HG02571 (cell line): ENCODE measurements at regions not wholly inside any gene's neighbourhood (a gene's known extent, or its start where the extent isn't known, plus 50 kb on each side); places are given as distances from the start of the nearest gene placed in this dataset.

Source experiments
- ATAC-seq: cut with Tn5 transposase; IDR thresholded peaks from one replicate; pipeline ENCODE4 v1.9.1; 2021; ENCODE audit warnings: mild to moderate bottlenecking, moderate library complexity; ENCODE audit not compliant: unreplicated experiment

DNA sequence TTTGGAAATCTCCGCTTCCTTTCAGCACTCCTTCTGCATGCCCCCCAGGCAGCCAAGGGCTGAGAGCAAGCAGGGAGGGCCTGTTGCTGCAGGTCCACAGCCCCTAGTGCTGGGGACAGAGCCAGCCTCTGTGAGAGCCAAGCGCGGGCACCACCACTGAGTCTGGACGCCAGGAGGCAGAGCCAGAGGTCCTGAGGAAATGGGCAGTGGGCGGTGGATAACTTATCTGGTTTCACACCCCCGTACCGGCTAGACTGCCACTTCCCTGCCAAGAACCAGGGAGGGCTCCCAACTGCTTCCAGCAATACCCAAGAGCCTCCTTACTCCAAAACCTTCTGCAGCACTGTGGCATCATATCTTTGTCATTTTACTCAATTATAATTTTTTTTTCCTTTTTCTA lies 141.6 kb upstream of the IGF1R start:
- no peak for ATAC-seq

DNA sequence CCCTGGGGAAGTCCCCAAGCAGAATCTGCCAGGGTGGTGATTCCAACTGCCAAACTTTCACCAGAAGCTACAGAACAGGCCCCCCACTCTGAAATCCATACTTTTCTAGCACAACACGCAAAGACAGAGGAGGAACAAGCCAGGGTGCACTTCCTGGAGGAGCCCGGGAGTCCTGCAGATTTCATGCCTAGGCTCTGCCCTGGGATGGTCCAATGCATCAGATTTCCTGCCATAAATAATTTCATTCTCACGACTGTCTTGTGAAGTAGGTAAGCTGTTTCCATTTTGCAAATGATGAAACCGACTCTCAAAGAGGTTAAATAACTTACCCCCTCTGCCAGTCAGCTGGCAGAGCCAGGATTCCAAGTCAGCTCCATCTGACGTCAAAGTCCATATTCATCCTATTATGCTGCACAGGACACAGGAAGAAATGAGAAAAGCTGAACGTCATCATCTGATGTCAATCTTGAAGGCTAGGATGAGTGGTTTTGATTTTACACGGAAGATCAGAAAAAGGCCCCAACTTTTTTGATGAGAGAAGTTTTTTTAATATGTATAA lies 134.8 kb upstream of the IGF1R start:
- no peak for ATAC-seq

DNA sequence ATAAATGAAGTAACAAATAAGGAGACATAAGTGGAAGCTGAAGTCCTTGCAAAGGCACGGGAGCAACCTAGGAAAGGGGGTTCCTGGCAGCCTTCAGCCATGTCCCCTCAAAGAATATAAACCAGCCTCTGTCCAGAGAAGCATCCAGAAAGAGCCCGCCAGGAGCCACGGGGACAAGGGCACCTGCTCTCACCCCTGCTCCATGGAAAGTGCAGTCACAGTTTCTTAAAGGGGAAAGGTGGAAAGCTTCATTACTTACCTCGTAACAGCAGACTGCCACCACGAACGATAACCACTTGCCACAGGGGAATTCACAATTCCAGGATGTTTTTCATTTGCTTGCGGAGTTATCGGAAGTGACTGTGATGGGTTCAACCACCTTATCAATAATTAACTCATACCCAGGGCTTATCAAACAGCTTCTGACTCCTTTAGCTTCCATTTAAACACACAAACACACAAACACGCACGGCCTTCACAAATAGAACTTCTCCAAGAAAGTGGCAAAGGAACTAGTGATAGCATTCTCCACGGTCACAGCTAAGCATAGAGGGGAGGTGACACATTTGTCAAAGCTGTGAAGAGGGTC lies 134.2 kb upstream of the IGF1R start:
- no peak for ATAC-seq

DNA sequence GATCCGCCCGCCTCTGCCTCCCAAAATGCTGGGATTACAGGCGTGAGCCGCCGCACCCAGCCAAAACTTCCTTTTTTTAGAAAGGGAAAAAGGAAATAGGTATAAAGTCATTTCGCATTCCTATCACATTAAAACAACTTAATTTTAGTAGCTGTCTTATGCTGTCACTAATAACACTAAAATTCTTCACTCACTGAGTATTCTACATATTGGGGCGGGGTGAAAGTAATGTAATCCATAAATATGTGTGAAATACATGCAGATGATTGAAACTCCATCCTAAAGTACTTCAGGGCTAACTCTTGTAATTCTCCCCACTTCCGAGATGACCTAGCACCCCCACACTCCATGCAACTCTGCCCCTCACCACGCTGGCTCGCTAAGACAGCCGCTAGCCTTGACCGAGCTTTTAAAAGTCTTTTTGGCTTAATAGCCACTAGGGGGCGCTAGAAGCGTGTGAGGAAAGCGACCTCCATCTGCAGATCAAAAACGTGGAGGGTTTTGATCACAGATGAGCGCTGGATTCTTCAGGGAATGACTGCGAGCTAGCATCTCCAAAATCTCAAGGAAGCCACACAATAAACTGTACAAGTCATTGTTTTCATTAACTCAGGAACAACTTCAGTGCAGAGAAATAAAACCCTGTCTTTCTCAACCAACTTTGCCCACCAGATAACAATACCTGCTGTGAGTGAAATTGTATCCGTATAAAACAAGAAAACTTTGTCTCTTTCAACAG lies 129.3 kb upstream of the IGF1R start:
- ATAC-seq, result no peak

DNA sequence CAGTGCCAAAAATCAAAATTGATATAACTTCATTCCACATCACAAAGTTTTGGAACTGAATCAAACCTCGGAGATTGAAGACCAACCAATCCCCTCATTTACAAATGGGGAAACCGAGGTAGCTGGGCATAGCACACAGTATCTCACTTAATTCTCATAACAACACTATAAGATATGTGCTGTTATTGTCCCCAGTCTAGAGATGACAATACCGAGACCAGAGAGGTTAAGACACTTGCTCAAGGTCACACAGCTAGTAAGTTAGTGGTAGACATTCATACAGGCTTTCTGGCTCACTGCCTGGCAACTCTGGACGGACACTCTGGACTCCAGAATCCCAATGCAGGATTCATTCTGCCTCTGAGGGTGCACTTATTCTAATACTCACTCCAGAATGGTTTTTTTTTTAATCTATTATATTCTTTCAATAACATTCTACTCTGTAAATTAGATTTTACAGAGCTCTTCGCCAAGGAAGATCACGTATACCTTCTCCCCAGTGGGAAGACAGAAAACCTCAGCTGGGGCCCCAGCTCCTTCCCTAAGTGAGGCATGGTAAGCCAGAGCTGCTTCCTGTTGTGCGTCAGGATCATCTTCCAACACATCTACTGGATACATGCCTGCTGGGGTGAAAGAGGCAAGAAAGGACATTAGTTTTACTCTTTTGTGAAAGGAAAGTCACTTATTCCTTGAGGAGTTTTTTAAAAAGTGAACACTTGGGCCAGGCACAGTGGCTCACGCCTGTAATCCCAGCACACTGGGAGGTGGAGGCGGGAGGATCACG lies 128.4 kb upstream of the IGF1R start:
- no peak for ATAC-seq

DNA sequence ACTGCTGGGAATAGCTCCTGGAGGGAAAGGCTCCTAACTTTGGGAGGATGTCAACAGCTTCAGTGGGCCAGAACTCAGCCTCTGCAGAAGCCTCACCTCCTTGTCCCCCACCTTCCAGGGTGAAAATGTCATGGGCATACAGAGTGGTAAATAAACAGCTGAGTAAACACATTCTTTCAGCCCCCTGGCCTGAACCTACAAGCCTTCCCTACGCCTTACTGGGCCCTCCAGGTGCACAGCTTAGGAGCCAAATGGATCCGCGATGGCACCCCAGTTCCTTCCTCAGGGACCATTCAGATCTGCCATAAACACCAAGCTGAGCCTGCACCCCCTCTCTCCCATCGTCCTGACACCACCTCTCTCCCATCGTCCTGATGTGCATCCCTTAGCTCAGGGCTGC lies 126.2 kb upstream of the IGF1R start:
- ATAC-seq, result no peak

DNA sequence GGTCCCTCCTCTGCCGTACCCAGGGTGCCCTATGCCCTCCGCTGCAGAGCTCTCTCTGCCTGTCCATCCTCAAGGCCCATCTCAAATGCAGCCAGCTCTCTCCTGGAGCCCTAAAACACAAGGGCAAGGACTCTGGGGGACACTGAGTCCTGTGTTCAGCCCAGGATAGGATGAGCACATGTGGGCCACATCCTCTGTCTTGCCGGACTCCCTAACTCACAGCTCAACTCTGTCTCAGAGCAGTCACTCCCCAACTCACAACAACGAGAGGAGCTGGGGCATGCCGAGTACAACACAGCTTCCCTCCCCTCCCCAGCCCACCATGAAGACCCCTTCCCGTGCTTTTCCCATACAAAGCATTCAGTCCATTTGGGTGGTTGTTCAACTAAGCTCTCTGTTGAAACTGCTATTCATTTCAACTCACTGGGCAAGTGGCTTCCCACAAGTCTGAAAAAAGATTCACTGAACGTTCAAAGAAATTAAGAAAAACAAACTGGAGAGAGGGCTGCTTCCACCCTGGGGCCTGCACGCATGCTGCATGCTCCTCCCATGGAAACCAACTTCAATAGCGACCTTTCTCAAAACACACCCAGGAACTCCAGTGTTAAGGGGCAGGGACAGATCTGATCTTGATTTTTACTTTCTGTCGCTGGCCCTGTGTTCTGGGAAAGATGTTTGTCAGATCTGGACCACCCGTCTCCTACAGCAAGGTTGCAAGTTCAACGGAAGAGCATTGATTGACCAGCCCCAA lies 124.3 kb upstream of the IGF1R start:
- no peak for ATAC-seq

DNA sequence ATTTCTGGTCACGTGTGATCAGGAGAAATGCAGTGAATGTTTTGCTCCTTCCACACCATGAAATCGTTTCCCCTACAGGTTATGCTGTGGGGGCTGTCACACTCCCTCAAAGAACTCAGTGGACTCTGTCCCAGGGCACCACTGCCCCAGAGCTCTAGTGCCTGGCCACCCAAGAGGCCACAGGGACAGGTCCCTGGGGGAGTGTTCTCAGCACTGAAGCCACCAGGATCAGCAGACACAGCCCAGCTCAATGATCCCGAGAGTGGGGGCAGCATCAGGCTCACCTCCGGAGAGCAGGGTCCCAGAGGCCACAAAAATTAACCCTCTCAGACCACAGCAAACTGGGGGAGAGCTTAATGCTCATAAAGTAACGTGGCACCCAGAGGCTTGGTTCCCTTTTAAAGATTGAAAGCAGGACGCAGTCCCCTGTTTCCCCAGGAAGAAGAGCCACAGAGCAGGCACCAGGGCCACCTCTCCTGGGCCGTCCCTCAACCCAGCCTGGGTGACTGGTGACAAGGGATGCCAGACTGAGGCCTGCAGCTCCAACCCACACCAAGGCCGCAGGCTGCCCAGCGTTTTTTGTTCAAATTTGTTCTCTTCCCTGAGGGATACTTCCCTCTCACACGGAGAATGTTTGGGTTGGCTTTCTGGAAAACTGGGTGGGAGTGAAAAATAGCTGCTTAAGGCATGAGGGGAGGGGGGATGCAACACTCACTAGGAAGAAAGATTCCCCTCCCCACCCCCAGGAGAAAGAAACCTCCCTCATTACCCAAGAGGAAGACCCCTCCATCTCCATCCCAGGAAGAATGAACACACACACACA lies 123.3 kb upstream of the IGF1R start:
- ATAC-seq, result no peak

DNA sequence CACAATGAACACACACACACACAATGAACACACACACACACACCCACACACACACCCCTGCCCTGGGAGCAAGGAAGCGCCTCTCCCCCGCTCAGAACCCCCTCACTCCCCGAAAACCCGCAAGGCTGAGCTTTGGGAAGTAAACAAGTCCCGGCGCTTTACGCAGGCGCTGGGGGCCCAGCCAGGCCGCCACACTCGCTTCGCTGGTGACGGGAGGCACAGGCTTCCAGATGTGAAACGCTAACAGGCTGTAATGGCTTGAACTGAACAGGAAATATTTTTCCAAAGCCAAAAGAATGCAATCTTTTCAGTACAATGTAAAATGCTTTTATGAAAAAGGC lies 122.7 kb upstream of the IGF1R start:
- no peak for ATAC-seq

DNA sequence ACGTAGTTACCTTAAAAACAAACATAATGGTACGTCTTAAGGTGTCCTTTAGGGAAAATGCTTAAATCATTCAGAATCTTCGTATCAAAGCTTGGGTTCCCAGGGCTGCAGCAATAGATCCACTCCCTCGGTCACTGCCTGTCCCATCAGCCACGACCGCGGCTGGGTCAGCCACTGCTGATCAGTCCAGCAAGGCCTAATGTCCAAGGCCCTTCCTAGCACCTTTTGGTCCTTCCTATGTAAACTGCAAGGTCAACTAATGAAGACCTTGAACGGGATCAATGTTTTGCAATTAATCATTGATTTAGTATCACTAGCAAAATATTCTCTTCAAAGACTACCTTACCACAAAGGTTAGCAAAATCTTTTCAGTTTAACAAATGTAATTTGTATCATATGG lies 122.2 kb upstream of the IGF1R start:
- ATAC-seq, result no peak

DNA sequence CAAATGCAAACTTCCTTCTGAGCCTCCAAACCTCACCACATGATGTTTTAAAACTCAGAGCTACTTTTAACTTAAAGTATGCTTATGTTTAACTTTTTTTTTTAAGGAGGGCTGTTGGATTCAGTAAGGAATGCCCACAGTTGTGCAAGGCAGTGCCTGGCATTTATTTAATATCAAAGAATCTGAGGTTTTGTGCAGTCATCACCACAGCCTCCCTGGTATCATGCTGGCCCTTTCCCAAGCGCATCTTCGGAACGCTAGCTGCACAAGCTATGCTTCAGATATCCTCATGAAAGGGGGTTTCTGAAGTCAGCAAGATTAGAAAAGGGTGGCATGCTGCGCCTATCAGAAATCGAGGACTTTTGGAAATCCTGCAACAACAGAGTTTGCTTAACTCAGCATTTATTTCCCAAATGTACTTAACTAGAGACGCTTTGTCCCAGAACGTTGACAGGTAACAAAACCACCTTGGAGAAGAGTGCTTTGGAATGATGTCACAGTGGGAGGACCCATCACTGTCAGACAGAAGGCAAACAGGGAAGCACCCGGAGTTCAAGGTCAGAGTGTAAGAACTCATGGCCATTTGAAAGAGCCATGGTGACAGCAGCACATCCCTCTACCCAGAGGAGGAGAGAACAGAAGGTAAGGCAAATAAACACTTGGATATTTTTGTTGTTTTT lies 120.2 kb upstream of the IGF1R start:
- ATAC-seq, result no peak

DNA sequence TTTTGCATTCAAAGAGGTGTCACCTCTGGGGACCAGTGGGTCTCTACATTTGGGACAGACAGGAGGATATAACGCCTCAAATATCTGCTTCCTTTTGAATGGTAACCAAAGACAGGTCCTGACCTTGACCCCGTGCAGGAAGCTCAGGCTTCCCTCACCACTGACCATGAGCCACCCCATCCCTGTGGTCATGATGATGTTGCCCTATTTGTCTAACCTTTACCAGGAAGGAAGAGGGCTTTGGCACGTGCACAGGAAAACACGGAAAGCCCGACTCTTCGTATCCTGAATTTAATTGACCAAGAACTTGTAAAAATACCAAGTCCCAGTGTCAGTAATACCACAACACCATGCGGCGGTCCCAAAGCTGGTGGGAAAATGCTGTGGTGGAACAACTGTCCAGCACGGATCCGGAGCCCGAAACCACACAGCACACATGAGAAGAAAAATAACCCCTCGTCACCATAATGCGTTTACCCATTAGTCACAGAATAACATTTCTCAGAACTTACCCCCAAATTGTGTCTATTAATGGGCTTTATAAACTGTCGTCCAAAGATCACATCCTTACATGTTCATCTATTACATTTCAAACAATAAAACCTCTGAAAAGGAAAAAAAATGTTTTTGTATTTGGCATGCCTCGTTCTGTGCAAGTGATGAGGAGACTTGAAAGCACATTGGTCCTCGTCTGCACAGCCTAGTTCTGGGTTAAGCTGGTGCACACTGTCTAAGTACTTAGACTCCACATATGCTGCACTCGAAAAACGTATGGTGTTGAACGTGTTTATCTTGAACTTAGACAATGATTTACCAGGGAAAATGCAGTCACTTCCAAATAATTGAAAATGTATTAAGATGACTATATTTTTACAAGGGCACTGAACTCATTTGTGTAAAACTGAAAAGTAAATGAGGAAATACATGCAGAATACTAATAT lies 118.9 kb upstream of the IGF1R start:
- no peak for ATAC-seq

DNA sequence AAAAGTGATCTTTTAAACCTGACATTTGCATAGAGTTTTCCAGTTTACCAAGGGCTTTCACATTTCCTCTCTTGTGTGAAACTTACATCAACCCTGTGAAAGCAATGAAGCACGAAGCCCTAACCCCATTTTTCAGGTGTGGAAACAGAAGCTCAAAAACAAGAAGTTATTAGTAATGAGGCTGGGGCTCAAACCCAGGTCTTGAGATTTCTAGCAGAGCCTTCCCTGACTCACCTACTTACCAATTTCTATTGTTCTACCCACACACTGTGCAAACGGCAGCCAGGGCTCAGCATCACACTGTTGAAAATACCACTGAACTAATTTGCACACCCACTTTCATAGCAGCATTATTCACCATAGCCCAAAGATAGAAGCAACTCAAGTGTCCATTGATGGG lies 117.8 kb upstream of the IGF1R start:
- no peak for ATAC-seq

DNA sequence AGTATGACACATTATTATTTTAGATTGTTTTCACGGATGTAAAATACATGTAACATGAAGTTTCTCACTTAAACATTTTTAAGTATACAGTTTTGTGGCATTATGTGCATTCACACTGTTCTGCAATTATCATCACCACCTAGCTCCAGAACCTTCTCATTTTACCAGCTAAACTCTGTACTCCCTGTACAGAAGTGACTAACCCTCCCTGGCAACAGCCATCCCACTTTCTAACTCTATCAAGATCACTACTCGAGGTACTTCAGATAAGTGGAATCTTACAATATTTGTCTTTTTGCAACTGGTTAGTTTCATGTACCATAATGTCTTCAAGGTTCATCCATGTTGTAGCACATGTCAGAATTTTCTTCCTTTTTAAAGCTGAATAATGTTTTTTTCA lies 116.3 kb upstream of the IGF1R start:
- ATAC-seq, result no peak

DNA sequence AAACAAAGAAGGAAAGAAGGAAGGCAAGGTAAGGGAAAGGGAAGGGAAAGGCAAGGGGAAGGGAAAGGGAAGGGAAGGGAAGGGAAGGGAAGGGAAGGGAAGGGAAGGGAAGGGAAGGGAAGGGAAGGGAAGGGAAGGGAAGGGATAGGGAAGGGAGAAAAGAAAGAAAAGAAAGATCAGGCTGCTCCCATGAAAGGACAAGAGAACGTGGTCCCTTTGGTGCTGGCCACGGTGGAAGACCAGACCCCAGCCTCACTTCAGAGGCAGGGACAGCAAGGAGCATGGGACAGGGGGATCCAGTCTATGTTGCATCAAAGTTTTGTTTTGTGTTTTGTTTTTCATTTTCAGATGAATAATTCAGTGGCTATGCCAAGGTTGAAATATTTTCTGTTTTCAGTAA lies 111.4 kb upstream of the IGF1R start:
- ATAC-seq, result no peak

DNA sequence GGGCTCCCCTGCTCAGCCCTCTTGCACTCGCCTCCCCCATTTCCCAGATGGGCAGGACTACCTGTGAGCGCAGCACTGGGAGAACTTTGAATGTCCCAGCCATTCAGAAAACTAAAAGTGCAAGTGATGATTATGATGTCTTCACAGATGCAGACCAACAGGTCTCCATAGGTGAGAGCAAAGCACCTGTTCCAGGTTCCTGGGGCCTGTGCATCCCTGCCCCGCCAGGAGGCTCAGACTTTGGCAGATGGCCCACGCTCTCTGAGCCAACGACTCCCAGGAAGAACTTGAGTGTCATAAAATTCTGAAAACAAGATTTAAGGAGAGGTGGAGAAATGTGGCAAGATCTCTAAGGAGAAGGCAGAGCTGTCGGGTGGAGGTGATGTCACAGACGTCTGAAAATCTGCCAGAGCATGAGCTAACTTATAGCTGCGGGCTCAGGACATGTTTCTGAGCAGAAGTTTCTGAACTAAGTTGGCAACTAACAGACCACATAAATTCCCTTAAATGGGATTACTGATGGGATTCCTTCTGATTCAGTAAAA lies 110.8 kb upstream of the IGF1R start:
- no peak for ATAC-seq

DNA sequence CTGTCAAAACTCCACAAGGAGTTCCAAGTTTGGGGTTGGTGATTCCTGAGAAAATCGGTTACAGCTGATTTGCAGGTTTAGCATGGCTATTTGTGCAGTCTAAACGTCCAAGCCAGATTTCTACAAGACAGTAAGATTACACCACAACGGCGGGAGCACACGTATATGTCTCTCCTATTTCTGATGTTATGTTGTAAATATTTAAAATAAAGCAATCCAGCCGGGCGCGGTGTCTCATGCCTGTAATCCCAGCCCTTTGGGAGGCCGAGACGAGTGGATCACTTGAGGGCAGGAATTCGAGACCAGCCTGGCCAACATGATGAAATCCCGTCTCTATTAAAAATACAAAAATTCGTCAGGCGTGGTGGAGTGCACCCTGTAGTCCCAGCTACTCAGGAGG lies 106.8 kb upstream of the IGF1R start:
- no peak for ATAC-seq

DNA sequence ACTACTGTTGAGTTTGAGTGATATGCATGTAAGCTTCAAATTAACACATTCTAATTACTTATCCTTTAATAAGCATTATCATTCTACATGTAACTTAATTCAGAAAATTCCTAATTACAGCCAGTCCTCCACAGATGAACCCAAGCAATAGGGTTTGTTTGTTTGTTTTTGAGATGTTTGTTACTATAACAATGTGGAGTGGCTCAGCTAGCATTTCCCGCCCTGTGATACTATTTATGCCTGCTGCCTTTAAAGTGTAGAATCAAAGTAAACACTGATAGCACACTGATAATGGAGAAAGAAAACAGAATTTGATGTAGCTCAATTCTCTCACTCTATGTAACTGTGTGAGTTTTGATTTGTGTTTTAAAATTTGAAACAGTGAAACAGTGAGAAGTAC lies 105.1 kb upstream of the IGF1R start:
- no peak for ATAC-seq

DNA sequence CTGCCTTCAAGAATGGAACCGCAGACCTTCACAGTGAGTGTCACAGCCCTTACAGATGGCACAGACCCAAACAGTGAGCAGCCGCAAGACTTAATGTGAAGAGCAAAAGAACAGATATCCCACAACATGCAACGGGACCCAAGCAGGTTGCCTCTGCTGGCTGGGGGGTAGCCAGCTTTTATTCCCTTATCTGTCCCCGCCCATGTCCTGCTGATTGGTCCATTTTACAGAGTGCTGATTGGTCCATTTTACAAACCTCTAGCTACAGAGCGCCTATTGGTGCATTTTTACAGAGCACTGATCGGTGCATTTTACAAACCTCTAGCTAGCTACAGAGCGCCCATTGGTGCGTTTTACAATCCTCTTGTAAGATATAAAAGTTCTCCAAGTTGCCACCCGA lies 102.0 kb upstream of the IGF1R start:
- ATAC-seq, result no peak
